IPS DF 6.9 (cell line): ENCODE measurements at regions not wholly inside any gene's neighbourhood (a gene's known extent, or its start where the extent isn't known, plus 50 kb on each side); places are given as distances from the start of the nearest gene placed in this dataset.
"Not testable (repeated sequence)": the region's sequence is repeated elsewhere in the genome, so short reads cannot be mapped to it uniquely, and the experiment has no call there.

Experiments used
- DNase-seq: peaks from one replicate; pipeline ENCODE4 v3.0.0-alpha.2; 2013; ENCODE audit warnings: low read depth, low spot score
- H3K27ac ChIP-seq: one replicate; pipeline ENCODE4 v1.5.1; 2013; ENCODE audit warnings: low read length, control low read depth
- H3K27me3 ChIP-seq: 2 replicates; pipeline ENCODE4 v1.6.1; 2013; ENCODE audit warnings: mild to moderate bottlenecking, low read length; ENCODE audit not compliant: control insufficient read depth, insufficient read depth
- H3K36me3 ChIP-seq: 2 replicates; pipeline ENCODE4 v1.6.1; 2013; ENCODE audit warnings: low read length; ENCODE audit not compliant: control insufficient read depth, insufficient read depth
- H3K4me1 ChIP-seq: 2 replicates; pipeline ENCODE4 v1.6.1; 2013; ENCODE audit warnings: low read length; ENCODE audit not compliant: control insufficient read depth, insufficient read depth
- H3K4me3 ChIP-seq: 2 replicates; pipeline ENCODE4 v1.5.1; 2013; ENCODE audit warnings: mild to moderate bottlenecking, low read length
- H3K9me3 ChIP-seq: 2 replicates; pipeline ENCODE4 v1.6.1; 2013; ENCODE audit warnings: low read length, inconsistent platforms; ENCODE audit not compliant: control insufficient read depth, insufficient read depth
- WGBS: extraction: QIAGEN DNeasy Blood & Tissue Kit; methylation state at CpG from one replicate; pipeline ENCODE4 v1.1.7; 2013; ENCODE audit warnings: mixed read lengths, missing lambda C conversion rate; ENCODE audit not compliant: insufficient read length, insufficient coverage; 5-methylcytosine and 5-hydroxymethylcytosine counted together

GRCh38 chr4:72805284-72805683, 236.3 kb upstream of the ADAMTS3 start:
- no peak for DNase-seq
- Histone ChIP-seq H3K4me1 (no peaks in the 10 kb centered on the region), H3K4me3 (no peak overlapping the region), H3K27me3 (no peaks in the 10 kb centered on the region), H3K27ac (no peak overlapping the region), H3K36me3 (no peaks in the 10 kb centered on the region), H3K9me3 (no peaks in the 10 kb centered on the region)
- WGBS = no CpG with 5 or more reads among the region's 2 CpGs

- WGBS = no CpG with 5 or more reads among the region's 1 CpG
- Histone ChIP-seq H3K4me1 (no peaks in the 10 kb centered on the region), H3K9me3 (no peaks in the 10 kb centered on the region), H3K36me3 (no peaks in the 10 kb centered on the region), H3K4me3 (no peak overlapping the region), H3K27ac (no peak overlapping the region), H3K27me3 (no peaks in the 10 kb centered on the region)
- no peak for DNase-seq
Observed at GRCh38 chr4:72797486-72797885, 228.5 kb upstream of the ADAMTS3 start.

- Histone ChIP-seq H3K27me3 (no peaks in the 10 kb centered on the region), H3K9me3 (no peaks in the 10 kb centered on the region), H3K4me1 (no peaks in the 10 kb centered on the region), H3K36me3 (no peaks in the 10 kb centered on the region), H3K4me3 (no peak overlapping the region), H3K27ac (no peak overlapping the region)
- DNase-seq = no peak
- no CpG with 5 or more reads among the region's 2 CpGs for WGBS
Observed at GRCh38 chr4:72791054-72791453, 222.0 kb upstream of the ADAMTS3 start.

GRCh38 chr4:72786401-72786990, 217.5 kb upstream of the ADAMTS3 start:
- no peaks in the 10 kb centered on the region for H3K4me1 ChIP-seq
- DNase-seq = no peak

GRCh38 chr4:72779241-72779640, 210.2 kb upstream of the ADAMTS3 start:
- no peaks in the 10 kb centered on the region for H3K36me3 ChIP-seq
- no peaks in the 10 kb centered on the region for H3K27me3 ChIP-seq
- H3K4me1 ChIP-seq = no peaks in the 10 kb centered on the region
- H3K27ac ChIP-seq = no peak overlapping the region
- WGBS = no CpG with 5 or more reads among the region's 4 CpGs
- no peak for DNase-seq
- H3K9me3 ChIP-seq = no peaks in the 10 kb centered on the region
- H3K4me3 ChIP-seq = no peak overlapping the region

More at GRCh38 chr4:72786401-72786990, 217.5 kb upstream of the ADAMTS3 start:
- Histone ChIP-seq H3K27me3 (no peaks in the 10 kb centered on the region), H3K9me3 (no peaks in the 10 kb centered on the region), H3K27ac (no peak overlapping the region), H3K36me3 (no peaks in the 10 kb centered on the region), H3K4me3 (no peak overlapping the region)
- WGBS = no CpG with 5 or more reads among the region's 6 CpGs

- no peak overlapping the region for H3K27ac ChIP-seq
- no peak overlapping the region for H3K4me3 ChIP-seq
- H3K9me3 ChIP-seq = no peaks in the 10 kb centered on the region
- DNase-seq = no peak
- H3K36me3 ChIP-seq = no peaks in the 10 kb centered on the region
- no CpG with 5 or more reads among the region's 6 CpGs for WGBS
- H3K27me3 ChIP-seq = no peaks in the 10 kb centered on the region
- no peaks in the 10 kb centered on the region for H3K4me1 ChIP-seq
Observed at GRCh38 chr4:72777436-72777835, 208.4 kb upstream of the ADAMTS3 start.

- no peaks in the 10 kb centered on the region for H3K9me3 ChIP-seq
- H3K4me1 ChIP-seq = no peaks in the 10 kb centered on the region
- no peaks in the 10 kb centered on the region for H3K36me3 ChIP-seq
- H3K4me3 ChIP-seq = no peak overlapping the region
- DNase-seq = no peak
- H3K27ac ChIP-seq = no peak overlapping the region
- H3K27me3 ChIP-seq = no peaks in the 10 kb centered on the region
Observed at GRCh38 chr4:72770708-72771107, 201.7 kb upstream of the ADAMTS3 start.

GRCh38 chr4:72768364-72768763, 199.3 kb upstream of the ADAMTS3 start:
- H3K27ac ChIP-seq = no peak overlapping the region
- H3K4me1 ChIP-seq = no peaks in the 10 kb centered on the region
- no CpG with 5 or more reads among the region's 2 CpGs for WGBS
- H3K27me3 ChIP-seq = no peaks in the 10 kb centered on the region
- no peaks in the 10 kb centered on the region for H3K36me3 ChIP-seq
- no peak overlapping the region for H3K4me3 ChIP-seq
- DNase-seq = no peak
- no peaks in the 10 kb centered on the region for H3K9me3 ChIP-seq

GRCh38 chr4:72767618-72768302, 198.7 kb upstream of the ADAMTS3 start:
- DNase-seq = no peak
- H3K27ac ChIP-seq = no peak overlapping the region
- no peaks in the 10 kb centered on the region for H3K9me3 ChIP-seq
- no peaks in the 10 kb centered on the region for H3K4me1 ChIP-seq
- H3K4me3 ChIP-seq = no peak overlapping the region
- H3K27me3 ChIP-seq = no peaks in the 10 kb centered on the region
- 100% methylated on average over 1 of the region's 4 CpGs for WGBS
- no peaks in the 10 kb centered on the region for H3K36me3 ChIP-seq

- H3K27ac ChIP-seq, H3K4me3 ChIP-seq, H3K36me3 ChIP-seq, DNase-seq, H3K27me3 ChIP-seq, H3K9me3 ChIP-seq, H3K4me1 ChIP-seq: not testable (repeated sequence)
- WGBS = no CpG with 5 or more reads among the region's 19 CpGs
Observed at GRCh38 chr4:72765788-72766187, 196.8 kb upstream of the ADAMTS3 start.
